Endothelial cell of umbilical vein (primary cell): ENCODE measurements at regions not wholly inside any gene's neighbourhood (a gene's known extent, or its start where the extent isn't known, plus 50 kb on each side); places are given as distances from the start of the nearest gene placed in this dataset.

Experiments used
- BruUV-seq: library from RNA; stranded (reverse); fragments of 400-500 nt; replicated peaks from 2 replicates; lab custom pipeline; 2021; lab: Mats Ljungman, UMichigan
- CTCF ChIA-PET: fragments of 300-600, 350-600 bp; sonication (Branson Sonifier 250); formaldehyde crosslinking; loops from one replicate; lab custom pipeline; 2021; ENCODE audit warnings: antibody characterized with exemption, inconsistent platforms; lab: Charles Lee
- POLR2A ChIA-PET: fragments of 300-600, 350-600 bp; sonication (Branson Sonifier 250); formaldehyde crosslinking; loops from one replicate; lab custom pipeline; 2021; ENCODE audit warnings: antibody characterized with exemption, inconsistent platforms; lab: Charles Lee
- DNase-seq: peaks from one replicate; pipeline ENCODE4 v3.0.0-alpha.2; 2011; ENCODE audit warnings: low read depth, low spot score
- FAIRE-seq: peaks from 2 replicates; lab custom pipeline; 2011; peaks lifted over from hg19 to GRCh38; lab: Jason Lieb, UNC
- H2AFZ ChIP-seq: 2 replicates; pipeline ENCODE4 v1.6.0; 2012; ENCODE audit warnings: low read depth, low read length, control low read depth, inconsistent platforms
- H3K27ac ChIP-seq: 2 replicates; pipeline ENCODE4 v1.5.1; 2011; ENCODE audit warnings: low read depth, mild to moderate bottlenecking, control low read depth, low read length, moderate library complexity; ENCODE audit not compliant: insufficient read depth
- H3K27me3 ChIP-seq, 2 experiments: 2 replicates each; pipeline versions ENCODE4 v1.6.0 to v1.6.1; 2011; ENCODE audit warnings: low read length in 2 of 2, mixed read lengths in 1 of 2; ENCODE audit not compliant: control insufficient read depth in 2 of 2, insufficient read depth in 2 of 2
- H3K36me3 ChIP-seq, 2 experiments: 2 replicates in 1 of 2; 3 replicates in 1 of 2; pipeline ENCODE4 v1.5.1; 2011; ENCODE audit warnings: low read length in 2 of 2, mild to moderate bottlenecking in 1 of 2, moderate library complexity in 1 of 2; ENCODE audit not compliant: control insufficient read depth in 2 of 2, insufficient read depth in 2 of 2; ENCODE audit errors: extremely low read depth in 1 of 2
- H3K4me1 ChIP-seq: 3 replicates; pipeline ENCODE4 v1.5.1; 2011; ENCODE audit warnings: mild to moderate bottlenecking, low read length; ENCODE audit not compliant: control insufficient read depth, insufficient read depth; ENCODE audit errors: extremely low read depth
- H3K4me2 ChIP-seq: 2 replicates; pipeline ENCODE4 v1.6.1; 2011; ENCODE audit warnings: low read length, control low read depth, mixed read lengths; ENCODE audit not compliant: insufficient read depth
- H3K4me3 ChIP-seq, 3 experiments: fragments of 200-600 bp in 1 of 3; sonication (generic), shearing (Covaris generic) in 1 of 3; replicated peaks in 1 of 3; 2 replicates each; pipeline ENCODE4 v1.5.1; 2011 to 2016; ENCODE audit warnings: control low read depth in 3 of 3, low read length in 3 of 3, mild to moderate bottlenecking in 2 of 3, inconsistent platforms in 1 of 3, low read depth in 1 of 3, moderate library complexity in 1 of 3; ENCODE audit not compliant: insufficient read depth in 1 of 3
- H3K79me2 ChIP-seq: 2 replicates; pipeline ENCODE4 v1.6.0; 2012; ENCODE audit warnings: low read length, inconsistent platforms; ENCODE audit not compliant: control insufficient read depth, insufficient read depth
- H3K9ac ChIP-seq: replicated peaks from 2 replicates; pipeline ENCODE3; 2011; ENCODE audit warnings: low read length, control low read depth; ENCODE audit not compliant: insufficient read depth; ENCODE audit errors: extremely low read depth
- H3K9me1 ChIP-seq: replicated peaks from 3 replicates; pipeline ENCODE4 v1.6.0; 2011; ENCODE audit warnings: mild to moderate bottlenecking, low read length; ENCODE audit not compliant: control insufficient read depth, insufficient read depth; ENCODE audit errors: extremely low read depth
- H3K9me3 ChIP-seq: replicated peaks from 2 replicates; pipeline ENCODE4 v1.5.1; 2012; ENCODE audit warnings: low read length, inconsistent platforms; ENCODE audit not compliant: control insufficient read depth, insufficient read depth
- H4K20me1 ChIP-seq: replicated peaks from 2 replicates; pipeline ENCODE3; 2011; ENCODE audit warnings: mild to moderate bottlenecking, low read length; ENCODE audit not compliant: control insufficient read depth, insufficient read depth; ENCODE audit errors: extremely low read depth
- CTCF ChIP-seq, 2 donors: IDR thresholded peaks; 1 replicate in 1 of 2; 2 replicates in 1 of 2; pipeline ENCODE4 v1.5.1; 2011; ENCODE audit warnings: low read length in 2 of 2, mild to moderate bottlenecking in 2 of 2, moderate library complexity in 2 of 2, control low read depth in 1 of 2, inconsistent platforms in 1 of 2, low read depth in 1 of 2; ENCODE audit not compliant: insufficient read depth in 1 of 2; ENCODE audit errors: extremely low read depth in 1 of 2
- EZH2 ChIP-seq: IDR thresholded peaks from 2 replicates; pipeline ENCODE4 v1.6.1; 2012; ENCODE audit warnings: borderline replicate concordance, low read depth, mild to moderate bottlenecking, moderate library complexity, low read length, inconsistent platforms; ENCODE audit not compliant: severe bottlenecking
- FOS ChIP-seq: IDR thresholded peaks from 2 replicates; pipeline ENCODE4 v1.6.1; 2011; ENCODE audit warnings: mild to moderate bottlenecking, low read length, moderate library complexity, borderline replicate concordance; ENCODE audit not compliant: insufficient read depth
- GATA2 ChIP-seq: IDR thresholded peaks from 2 replicates; pipeline ENCODE4 v1.7.0; 2011; ENCODE audit warnings: low read depth, mild to moderate bottlenecking, moderate library complexity, mixed read lengths, low read length; ENCODE audit not compliant: insufficient read length, insufficient read depth
- JUN ChIP-seq: IDR thresholded peaks from 2 replicates; pipeline ENCODE4 v1.6.1; 2011; ENCODE audit warnings: borderline replicate concordance, low read depth; ENCODE audit not compliant: insufficient read length, insufficient read depth
- MAX ChIP-seq: IDR thresholded peaks from 2 replicates; pipeline ENCODE4 v1.6.1; 2011; ENCODE audit not compliant: insufficient read depth, insufficient read length
- MYC ChIP-seq: IDR thresholded peaks from one replicate; pipeline ENCODE4 v1.6.1; 2011; ENCODE audit warnings: mild to moderate bottlenecking, low read depth, low read length
- POLR2A ChIP-seq: IDR thresholded peaks from 2 replicates; pipeline ENCODE4 v1.6.1; 2012; ENCODE audit warnings: low read depth, mild to moderate bottlenecking, control low read depth, low read length
- POLR2AphosphoS5 ChIP-seq: IDR thresholded peaks from 2 replicates; pipeline ENCODE4 v1.6.1; 2012; ENCODE audit warnings: low read depth, mild to moderate bottlenecking, control low read depth, low read length, moderate library complexity; ENCODE audit not compliant: insufficient read depth
- dilution Hi-C: fragments of 300-500 bp; cut with MboI; formaldehyde crosslinking; loops from one replicate; pipeline ENCODE4 v1.15.0; 2019; ENCODE audit warnings: low sequenced_read_pairs; ENCODE audit not compliant: extremely low pct_ligation_motif_present
- intact Hi-C: fragments of 100-400 bp; cut with micrococcal nuclease; formaldehyde crosslinking; loops from one replicate; pipeline ENCODE4 v1.10.0; 2022

GRCh38 chr4:124202099-124202498, 510.4 kb downstream of the ANKRD50 start:
- H3K36me3 ChIP-seq: no peaks in the 10 kb centered on the region
- no peak overlapping the region for H3K4me2 ChIP-seq
- TF ChIP-seq FOS (no peak), JUN (no peak), CTCF (IDR thresholded peaks at IDR 0.05; ENCODE audit: extremely low read depth in 1 of 2, insufficient read depth in 1 of 2, low read depth in 1 of 2, low read length in 2 of 2) (no peak), MAX (no peak), POLR2AphosphoS5 (no peak), POLR2A (no peak), GATA2 (no peak), EZH2 (no peak), MYC (no peak)
- H4K20me1 ChIP-seq: no peaks in the 10 kb centered on the region
- ChIA-PET POLR2A (no interaction called here), CTCF (interaction anchor here (1.0 to 2.1 kb wide), 4 partner anchors 11 to 429 kb away, joined by 3 to 5 read pairs (median 5); no protein-coding TSS in a partner anchor)
- BruUV-seq: no TSS peak
- H3K9me1 ChIP-seq: no peaks in the 10 kb centered on the region
- H3K9me3 ChIP-seq: no peaks in the 10 kb centered on the region
- no peak overlapping the region for H3K9ac ChIP-seq
- no peaks in the 10 kb centered on the region for H3K79me2 ChIP-seq
- DNase-seq: no peak
- dilution Hi-C loops (no loop called here), intact Hi-C loops (no loop called here)
- H3K4me1 ChIP-seq: peaks cover 32% of the 10 kb centered on the region
- no peak for FAIRE-seq
- no peak overlapping the region for H3K4me3 ChIP-seq
- no peaks in the 10 kb centered on the region for H3K27me3 ChIP-seq
- H3K27ac ChIP-seq: no peak overlapping the region
- H2AFZ ChIP-seq: no peak overlapping the region
